ENCODE measurements at regions not wholly inside any gene's neighbourhood (a gene's known extent, or its start where the extent isn't known, plus 50 kb on each side); places are given as distances from the start of the nearest gene placed in this dataset.

- no peak for TF ChIP-seq CTCF (IDR thresholded peaks at IDR 0.05; ENCODE audit: borderline replicate concordance)
- Histone ChIP-seq H3K4me1 (no peaks in the 10 kb centered on the region), H3K27ac (replicated peaks) (no peak overlapping the region), H3K4me3 (no peak overlapping the region), H3K27me3 (ENCODE audit: low read depth) (no peaks in the 10 kb centered on the region), H3K9me3 (replicated peaks) (no peaks in the 10 kb centered on the region), H3K36me3 (no peaks in the 10 kb centered on the region)
- DNase-seq = no peak
- intact Hi-C loops (cut with micrococcal nuclease) = no loop called here
Measured at GRCh38 chr3:95189348-95189747, 1126.5 kb downstream of the NSUN3 start.

GRCh38 chr3:95197661-95198060 lies 1134.8 kb downstream of the NSUN3 start:
- intact Hi-C loops (cut with micrococcal nuclease) = no loop called here
- Histone ChIP-seq H3K4me1 (no peaks in the 10 kb centered on the region), H3K27me3 (ENCODE audit: low read depth) (no peaks in the 10 kb centered on the region), H3K9me3 (replicated peaks) (peaks cover 2% of the 10 kb centered on the region), H3K4me3 (no peak overlapping the region), H3K36me3 (no peaks in the 10 kb centered on the region), H3K27ac (replicated peaks) (no peak overlapping the region)
- TF ChIP-seq CTCF (IDR thresholded peaks at IDR 0.05; ENCODE audit: borderline replicate concordance) = no peak
- DNase-seq = no peak

GRCh38 chr3:95200384-95200783 lies 1137.5 kb downstream of the NSUN3 start:
- intact Hi-C loops (cut with micrococcal nuclease) = no loop called here
- H3K9me3 ChIP-seq (replicated peaks) = peaks cover 14% of the 10 kb centered on the region
- no peak overlapping the region for H3K27ac ChIP-seq (replicated peaks)
- no peaks in the 10 kb centered on the region for H3K27me3 ChIP-seq (ENCODE audit: low read depth)
- TF ChIP-seq CTCF (IDR thresholded peaks at IDR 0.05; ENCODE audit: borderline replicate concordance) = no peak
- H3K4me3 ChIP-seq = no peak overlapping the region
- no peaks in the 10 kb centered on the region for H3K4me1 ChIP-seq
- no peak for DNase-seq
- no peaks in the 10 kb centered on the region for H3K36me3 ChIP-seq

GRCh38 chr3:95210878-95211277 lies 1148.0 kb downstream of the NSUN3 start:
- intact Hi-C loops (cut with micrococcal nuclease) = no loop called here
- Histone ChIP-seq H3K4me1 (no peaks in the 10 kb centered on the region), H3K27ac (replicated peaks) (no peak overlapping the region), H3K9me3 (replicated peaks) (peaks cover under 1% of the 10 kb centered on the region), H3K27me3 (ENCODE audit: low read depth) (no peaks in the 10 kb centered on the region), H3K36me3 (no peaks in the 10 kb centered on the region), H3K4me3 (no peak overlapping the region)
- DNase-seq = no peak
- no peak for TF ChIP-seq CTCF (IDR thresholded peaks at IDR 0.05; ENCODE audit: borderline replicate concordance)

GRCh38 chr3:95212117-95212516 lies 1149.3 kb downstream of the NSUN3 start:
- no peak overlapping the region for H3K27ac ChIP-seq (replicated peaks)
- intact Hi-C loops (cut with micrococcal nuclease) = no loop called here
- no peaks in the 10 kb centered on the region for H3K27me3 ChIP-seq (ENCODE audit: low read depth)
- no peak for TF ChIP-seq CTCF (IDR thresholded peaks at IDR 0.05; ENCODE audit: borderline replicate concordance)
- peaks cover 13% of the 10 kb centered on the region for H3K9me3 ChIP-seq (replicated peaks)
- H3K36me3 ChIP-seq = no peaks in the 10 kb centered on the region
- H3K4me3 ChIP-seq = no peak overlapping the region
- DNase-seq = no peak
- no peaks in the 10 kb centered on the region for H3K4me1 ChIP-seq

Data from left ventricle myocardium inferior (tissue), 1 donor.